GF-D8 (cell line): ENCODE measurements at regions not wholly inside any gene's neighbourhood (a gene's known extent, or its start where the extent isn't known, plus 50 kb on each side); places are given as distances from the start of the nearest gene placed in this dataset.

Experiments
- DNase-seq: peaks from one replicate; lab custom pipeline; 2025; lab: John Stamatoyannopoulos, UW

DNA sequence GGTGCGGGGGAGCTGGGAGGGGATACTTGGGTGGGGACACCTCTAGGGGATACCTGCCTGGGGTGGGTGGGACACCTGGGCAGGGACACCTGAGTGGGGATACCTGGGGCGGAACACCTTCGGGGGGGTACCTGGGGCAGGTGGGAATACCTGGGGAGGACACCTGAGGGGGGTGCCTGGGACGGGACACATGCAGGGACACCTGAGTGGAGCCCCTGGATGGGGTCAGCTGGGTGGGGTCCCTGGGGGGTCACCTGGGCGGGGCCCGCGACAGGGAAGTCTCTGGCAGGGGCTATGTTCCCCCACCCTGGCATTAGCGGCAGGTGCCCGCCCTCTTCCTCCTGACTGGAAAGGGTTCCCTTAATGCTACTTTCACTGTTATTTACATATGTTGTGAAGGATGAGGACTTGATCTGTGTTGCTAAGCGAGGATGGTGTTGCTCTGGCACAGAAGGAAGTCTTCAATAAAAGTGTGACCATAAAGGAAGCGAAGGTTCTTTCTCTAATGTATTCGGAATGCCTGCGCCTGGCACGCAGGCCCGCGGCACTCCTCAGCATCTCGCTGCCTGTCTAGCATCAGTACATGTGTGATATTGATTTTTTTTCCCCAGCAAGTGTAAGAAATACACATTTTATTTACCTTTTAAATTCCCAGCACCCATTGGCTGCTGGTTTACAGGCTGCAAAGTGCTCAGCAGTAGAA lies 801.7 kb downstream of the BRD1 start:
- no peak for DNase-seq

DNA sequence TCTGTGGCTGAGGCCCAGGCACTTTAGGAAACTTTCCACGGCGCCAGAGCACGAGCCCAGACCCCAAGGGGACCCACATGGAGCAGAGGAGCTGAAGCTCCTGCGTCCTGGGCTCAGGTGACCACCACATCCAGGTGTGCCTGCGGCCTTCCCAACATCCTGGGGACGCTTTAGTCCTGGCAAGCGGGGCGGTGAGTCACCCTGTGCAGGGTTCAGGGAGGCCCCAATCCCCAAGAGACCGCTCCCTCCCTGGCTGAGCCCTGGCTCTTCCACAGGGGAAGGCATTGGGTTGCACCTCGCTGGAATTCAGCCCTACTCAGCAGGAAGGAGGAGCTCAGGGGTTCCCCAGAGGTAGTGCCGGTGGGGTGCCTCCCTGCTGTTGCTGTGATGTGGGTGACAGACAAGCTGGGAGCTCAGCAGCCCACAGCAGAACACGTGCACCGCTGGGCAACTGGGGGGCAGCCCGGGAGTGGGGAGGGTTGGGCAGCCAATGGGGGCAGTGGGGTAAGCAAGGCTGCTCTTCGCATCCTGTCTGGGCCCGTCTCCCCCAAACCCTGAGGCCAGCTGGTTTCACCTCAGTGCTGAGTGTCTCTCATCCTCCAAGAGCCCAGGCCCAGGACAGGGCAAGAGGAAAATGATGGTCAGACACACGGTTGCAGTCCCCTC lies 802.8 kb downstream of the BRD1 start:
- no peak for DNase-seq

DNA sequence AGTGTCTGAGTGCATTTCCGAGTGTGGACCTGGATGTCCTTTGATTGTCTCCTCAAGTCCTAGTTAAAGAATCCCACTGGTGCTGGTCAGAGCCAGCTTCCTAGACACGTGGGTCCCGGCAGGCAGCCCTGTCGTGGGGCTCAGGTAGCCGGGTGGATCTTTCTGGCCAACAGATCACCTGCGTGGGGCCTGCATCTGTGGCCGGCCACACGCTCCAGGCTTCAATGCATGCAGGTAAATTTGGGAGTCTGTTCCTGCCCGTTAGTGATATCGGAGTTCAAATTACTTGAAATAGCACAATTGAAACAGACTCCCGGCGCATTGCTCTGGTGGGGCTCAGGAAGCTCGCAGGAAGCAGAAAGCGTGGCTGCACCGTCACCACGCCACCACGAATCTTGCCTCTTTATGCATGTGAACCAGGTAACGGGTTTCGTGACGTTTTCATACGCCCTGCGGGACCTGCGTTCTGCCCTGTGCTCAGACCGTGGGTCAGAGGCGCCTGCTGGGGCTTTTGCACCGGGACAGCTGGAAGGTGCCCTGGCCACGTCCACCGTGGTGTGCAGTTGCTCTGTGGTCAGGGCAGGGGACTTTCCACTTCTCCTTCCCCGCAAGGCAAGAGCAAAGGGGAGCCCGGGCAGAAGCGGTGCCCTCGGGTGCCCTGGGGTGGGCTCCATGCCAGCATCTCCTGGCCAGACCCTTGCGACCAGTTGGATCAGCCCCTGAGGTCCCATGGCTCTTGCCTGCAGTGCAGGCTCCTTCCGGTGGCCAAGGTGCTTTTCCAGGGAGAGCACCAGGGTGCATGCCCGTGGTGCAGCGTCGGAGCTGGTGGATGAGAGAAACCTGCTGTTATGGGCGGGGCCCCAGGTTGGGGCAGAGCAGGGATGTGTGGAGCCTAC lies 803.5 kb downstream of the BRD1 start:
- no peak for DNase-seq

DNA sequence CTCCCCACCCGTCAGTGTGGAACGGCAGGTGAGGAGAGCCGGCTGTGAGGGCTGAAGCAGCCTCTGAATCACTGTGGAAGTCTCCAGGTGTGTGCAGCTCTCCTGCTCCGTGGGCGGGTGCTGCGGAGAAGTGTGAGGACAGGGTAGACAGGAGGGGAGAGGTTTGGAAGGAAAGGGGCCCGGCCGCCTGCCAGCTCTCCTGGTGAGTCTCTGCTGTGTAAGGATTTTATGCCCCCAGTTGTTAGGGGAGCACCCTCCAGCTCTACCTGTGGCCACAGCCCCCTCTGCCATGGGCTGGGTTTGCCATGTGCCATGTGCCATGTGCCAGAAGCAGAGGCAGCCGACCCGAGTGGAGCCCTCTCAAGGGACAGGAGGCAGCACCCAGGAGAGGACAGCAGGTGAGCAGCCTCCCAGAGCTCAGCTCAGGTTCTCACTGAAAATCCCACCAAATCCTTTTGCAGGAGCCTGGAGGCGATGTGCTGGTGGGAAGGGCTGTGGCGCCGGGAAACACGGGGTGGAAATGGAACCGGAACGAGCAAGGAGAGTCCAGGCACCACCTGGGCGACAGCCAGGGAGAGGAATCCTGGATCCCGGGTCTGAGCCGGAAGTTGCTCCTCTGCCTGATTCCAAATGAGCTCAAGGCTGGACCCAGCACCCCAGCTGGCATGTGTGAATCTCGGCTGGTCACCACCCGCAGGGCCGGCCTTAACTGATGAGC lies 804.4 kb downstream of the BRD1 start:
- DNase-seq, result no peak

DNA sequence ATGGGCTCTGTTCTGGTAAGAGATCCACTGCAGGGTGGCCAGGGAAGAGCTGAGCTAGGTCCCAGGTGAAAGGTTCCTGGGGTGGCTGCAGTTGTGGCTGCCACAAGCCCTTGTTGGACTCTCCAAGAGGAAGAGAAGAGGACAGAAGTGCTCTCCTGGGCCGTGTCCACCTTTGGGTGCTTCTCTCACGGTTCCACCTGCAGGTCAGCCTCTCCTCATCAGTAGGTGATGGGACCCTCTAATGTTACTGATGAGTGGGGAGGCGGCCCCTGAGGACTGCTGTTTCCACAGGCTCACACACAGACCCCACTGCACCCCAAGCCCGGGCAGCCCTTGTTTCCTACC lies 804.9 kb downstream of the BRD1 start:
- DNase-seq, result no peak

DNA sequence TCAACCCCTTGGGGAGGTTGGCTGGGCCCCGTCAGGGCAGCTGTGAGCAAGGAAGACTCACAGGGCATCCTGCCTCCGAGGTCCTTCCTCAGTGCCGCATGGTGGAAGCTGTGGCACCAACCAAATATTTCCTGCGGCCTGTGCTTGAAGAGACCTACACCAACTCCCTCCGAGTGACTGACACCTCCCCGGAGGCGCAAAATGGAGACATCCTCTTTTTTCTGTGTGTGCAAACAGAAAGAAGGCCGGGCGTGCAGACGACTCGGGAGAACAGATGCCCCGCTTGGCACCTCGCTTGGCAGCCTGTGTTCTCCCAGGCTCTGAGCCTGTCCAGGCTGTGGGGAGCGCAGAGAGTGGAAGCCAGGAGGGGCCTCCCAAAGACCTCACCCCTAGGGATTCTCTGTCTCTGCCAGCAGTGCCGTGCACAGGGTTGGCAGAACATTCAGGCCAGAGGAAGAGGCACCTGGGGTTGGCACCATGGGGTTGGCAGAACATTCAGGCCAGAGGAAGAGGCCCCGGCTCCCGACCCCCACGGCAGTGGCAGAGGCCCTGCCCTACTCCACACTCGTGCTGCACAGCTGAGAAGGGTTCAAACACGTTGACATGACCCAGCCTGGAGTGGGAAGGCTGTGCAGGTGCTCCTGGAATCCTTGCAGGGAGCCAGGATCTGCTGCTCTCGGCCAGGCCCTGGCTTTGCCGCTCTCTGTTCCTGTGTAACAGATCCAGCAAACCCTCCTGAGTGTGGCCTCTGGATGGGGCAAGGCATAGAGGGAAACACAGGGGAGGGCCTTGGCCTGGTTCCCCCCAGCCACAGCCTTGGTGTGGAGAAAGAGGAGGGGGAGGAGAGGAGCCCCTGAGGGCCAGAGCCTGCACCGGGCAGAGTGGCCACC lies 805.5 kb downstream of the BRD1 start:
- DNase-seq, result no peak

DNA sequence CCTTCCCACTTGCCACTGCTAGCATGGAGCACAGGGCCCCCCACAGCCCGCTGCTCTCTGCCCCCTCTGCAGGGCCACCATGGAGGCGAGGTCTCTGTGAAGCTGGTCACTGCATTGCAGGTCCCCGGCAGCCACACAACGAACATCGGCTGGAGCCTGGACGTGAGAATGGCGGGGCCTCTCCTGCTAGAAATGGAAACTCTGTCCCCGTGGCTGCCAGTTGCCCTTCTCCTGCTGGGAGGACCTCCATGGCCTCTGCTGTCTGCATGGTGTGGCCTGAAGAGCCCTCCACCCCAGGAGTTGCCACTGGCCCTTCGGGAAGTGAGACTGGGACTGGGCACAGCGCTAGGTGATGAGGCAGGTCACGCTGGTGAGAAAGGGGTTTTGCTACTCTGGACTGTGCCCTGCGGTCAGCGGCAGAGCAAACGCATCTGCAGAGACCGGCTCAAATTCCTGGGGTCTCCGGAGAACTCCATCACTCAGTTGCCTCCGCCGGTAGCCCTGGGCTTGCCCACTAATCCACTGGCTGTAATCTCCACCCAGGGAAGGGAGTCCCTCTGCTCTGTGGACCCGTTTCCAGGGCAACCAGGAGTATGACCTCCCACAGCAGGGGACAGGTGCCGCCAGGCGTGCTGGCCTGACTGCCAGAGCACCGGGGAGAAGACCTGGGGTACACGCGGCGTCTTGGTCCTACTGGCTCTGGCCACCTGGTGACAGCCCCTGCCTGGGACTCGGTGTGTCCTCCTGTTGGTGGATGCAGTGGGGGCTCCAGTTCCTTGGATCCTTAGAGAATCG lies 806.3 kb downstream of the BRD1 start:
- DNase-seq, result no peak

DNA sequence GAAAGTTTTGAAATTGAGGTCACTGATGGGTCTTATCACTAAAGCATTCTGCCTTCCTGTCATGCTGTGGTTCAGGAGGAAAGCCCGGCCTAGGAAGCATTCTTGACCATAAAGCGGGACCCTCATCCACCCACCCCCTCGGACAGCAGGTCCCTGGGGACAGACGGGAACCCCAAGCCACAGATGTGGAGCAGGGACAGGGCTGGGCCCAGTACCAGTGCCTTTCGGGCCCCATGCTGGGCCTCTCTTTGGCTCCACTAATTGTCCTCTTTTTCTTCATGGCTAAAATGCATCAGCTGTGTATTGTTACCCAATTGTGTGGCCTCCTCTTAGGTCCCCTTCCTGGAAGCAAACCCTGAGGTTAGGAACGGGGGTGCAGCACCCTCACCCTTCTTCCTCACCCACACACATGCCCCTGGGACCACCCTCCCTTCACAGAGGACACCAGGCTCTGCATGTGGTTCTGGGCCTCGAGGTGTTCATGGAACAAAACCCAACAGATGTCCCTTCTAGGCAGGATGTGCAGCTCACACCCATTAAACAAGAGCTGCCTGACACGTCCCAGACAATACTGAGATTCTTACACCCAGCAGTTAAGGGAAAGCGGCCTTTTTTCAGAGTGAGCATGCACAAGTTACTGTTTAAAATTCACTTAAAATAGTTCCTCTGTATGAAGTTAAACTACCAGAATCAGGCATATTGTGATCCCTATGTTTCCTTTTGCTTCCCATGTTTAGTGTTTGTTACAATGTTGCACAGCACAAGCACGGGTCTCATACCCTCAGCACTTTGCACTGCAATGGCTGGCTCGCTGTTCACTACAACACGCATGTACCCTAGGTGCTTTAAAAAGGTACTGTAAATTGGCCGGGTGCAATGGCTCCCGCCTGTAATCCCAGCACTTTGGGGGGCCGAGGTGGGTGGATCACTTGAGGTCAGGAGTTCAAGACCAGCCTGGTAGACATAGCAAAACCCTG lies 807.6 kb downstream of the BRD1 start:
- DNase-seq, result no peak

DNA sequence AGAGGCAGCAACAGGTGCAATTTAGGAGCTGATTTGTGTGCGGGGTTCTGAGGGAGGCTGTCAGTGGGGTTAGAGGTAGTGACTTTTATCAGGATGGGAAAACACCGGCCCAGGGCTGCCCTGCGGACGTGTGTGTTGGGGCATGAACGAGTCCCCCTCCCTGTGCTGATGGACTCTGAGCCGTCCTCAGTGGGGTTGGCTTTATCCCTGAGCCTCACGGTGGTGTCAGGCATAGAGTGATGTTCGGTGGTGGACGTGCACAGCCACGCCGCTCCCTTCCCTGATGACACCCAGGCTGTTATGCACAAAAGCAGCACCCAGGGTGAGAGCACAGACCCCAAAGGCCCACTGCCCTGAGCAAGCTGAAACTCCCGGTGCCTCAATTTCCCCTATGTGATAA lies 809.1 kb downstream of the BRD1 start:
- DNase-seq, result no peak

DNA sequence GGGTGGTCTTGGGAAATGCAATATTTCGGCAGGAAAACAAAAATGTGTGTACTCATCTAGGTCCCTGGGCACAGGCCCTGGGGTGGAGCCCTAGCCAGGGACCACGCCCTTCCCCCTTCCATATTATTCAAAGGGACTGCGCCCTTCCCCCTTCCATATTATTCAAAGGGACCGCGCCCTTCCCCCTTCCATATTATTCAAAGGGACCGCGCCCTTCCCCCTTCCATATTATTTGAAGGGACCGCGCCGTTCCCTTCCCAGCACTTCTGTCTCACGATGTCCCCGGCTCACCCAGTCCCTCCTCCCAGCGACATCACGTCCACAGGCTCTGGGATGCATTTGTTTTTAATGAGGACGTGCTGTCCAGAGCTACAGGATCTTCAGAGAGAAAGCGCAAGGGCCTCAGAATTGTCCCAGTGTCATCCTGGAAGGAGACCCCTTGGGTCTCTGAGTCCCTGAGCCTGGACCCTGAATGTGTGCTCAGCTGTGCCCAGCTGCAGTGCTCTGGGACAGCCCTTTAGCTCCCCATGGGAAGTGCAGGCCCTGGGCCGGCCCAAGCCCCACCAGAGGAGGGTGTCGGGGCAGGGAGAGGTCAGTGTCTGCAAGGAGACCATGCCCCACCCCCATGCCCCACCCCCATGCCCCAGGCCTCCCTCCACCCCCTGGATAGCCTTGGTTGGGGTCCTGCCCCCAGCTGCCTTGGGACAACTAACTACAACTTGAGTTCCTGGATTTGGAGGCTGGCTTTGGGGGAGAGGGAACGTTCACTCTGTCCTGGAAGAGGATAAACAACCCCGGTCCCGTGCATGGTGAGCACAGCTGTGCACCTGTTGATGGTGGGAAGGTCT lies 810.0 kb downstream of the BRD1 start:
- DNase-seq, result no peak

DNA sequence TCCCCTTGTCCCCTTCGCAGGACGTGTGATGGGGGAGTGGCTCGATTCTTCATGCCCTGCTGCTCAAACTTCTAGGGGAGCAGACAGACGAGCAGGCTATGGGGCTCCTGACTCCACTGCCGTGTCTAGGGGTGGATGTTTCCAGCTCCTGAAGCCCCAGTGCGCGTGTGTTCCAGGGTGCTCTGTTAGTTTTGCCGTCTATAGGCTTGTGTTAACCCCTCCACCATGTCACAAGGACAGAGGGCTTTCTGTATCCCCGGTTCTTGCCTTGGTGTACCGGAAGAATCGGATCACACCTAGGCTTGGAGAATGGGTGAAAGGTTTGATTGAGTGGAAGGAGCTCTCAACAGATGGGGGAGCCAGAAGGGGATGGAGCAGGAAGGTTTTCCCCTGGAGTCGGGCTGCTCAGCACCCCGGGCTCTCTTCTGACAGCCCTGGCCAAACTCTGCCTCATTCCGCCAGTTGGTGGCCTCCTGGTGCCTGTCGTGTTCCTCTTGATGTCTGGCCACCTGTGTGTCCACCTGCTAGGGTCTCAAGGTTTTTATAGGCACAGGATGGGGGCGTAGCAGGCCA lies 810.7 kb downstream of the BRD1 start:
- DNase-seq, result no peak

DNA sequence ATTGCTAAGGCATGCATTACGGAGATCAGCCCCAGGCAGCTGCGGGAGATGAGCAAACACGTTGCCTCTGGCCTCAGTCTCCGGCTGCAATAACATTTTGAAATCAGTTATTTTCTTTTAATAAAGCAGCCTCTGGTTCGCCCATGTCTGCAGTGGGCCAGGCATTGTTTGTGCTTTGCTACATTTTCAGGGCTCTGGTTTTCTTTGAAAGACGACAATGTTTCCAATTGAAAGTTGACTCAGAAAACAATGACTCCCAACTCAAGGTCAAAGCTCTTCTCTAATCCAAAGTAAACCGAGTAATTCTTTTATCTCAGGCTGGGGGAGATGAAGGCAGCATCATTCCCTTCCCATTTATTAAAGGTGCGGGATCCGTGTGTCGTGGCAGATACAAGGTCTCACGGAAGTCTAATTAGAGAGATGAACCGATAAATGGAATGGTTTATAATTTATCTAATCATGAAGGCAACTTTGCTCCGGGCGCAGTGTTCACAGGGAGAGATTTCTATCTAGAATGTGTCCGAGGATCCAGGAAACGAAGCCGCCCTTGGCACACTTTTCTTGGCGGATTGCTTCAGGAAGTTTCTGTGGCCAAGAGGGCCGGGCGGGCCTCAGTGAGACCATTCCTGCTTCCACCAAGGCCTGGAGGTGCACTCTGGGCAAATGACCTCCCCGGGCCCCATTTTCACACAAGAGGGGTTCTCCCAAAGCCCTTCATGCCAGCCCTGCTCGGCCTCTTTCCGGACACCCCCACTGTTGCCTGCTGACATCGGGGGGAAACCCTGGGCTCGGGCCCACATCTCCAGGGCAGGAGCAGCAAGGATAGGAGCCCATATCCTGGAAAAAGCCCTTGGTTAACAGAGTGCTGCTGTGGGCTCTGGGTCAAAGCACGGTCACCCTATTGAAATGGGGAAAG lies 811.4 kb downstream of the BRD1 start:
- no peak for DNase-seq

DNA sequence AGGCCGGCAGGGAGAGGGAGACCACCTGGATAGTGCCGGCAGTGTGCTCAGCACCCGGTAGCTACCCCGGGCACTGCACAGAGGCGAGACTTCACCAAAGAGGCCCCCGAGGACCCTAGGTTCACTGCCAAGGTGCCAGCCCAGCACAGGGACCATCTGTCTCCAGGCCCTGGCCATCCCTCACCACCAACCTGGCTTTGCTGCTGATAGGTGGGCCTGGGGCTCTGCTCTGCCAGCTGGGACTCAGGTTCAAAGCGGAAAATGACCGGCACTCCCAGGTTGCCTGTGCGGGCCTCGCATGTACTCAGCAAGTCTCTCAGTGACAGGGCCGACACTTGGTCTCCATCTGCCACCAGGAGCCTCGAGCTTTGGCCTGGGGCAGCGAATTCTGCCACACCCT lies 812.2 kb downstream of the BRD1 start:
- DNase-seq, result no peak

DNA sequence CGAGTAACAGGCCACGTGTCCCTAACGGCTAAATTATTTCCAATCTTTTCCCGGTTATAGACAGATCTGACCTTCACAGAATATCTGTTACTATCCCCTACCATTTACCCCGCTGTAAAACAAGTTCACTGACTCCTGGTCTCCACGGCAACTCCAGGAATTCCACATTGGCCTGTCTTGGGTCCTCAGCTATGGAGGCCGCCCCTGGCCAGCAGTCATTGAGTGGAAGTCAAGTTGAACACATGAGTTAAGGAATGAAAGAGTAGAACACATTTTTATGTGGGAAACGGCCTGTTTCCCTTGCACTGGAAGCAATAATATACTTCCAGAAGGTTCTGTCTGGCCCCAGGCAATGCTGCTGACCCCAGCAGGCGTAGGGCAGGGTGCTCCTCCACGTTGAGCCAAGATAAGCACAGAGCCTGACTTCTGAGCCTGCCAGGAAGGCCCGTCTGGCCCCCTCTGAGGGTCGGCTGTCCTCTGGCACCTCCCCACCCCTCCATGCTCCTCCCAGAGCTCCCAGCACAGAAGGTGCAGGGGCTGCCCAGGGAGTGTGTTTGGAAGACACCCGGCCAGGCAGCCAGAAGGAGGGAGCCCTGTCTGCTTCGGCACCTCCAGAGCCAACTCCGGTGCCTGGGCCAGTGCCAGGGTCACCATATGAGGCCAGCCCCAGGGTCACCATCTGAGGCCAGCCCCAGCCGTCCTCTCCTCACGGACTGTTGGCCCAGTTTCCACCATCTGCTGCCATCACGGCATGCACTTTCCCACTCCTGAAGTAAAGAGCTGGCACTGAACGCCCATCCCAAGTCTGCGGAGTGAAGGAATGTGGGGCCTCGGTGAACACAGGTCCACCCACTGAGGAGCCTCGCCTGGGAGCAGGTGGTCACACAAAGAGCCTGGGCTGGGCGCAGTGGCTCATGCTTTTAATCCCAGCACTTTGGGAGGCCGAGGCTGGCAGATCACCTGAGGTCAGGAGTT lies 813.2 kb downstream of the BRD1 start:
- no peak for DNase-seq

DNA sequence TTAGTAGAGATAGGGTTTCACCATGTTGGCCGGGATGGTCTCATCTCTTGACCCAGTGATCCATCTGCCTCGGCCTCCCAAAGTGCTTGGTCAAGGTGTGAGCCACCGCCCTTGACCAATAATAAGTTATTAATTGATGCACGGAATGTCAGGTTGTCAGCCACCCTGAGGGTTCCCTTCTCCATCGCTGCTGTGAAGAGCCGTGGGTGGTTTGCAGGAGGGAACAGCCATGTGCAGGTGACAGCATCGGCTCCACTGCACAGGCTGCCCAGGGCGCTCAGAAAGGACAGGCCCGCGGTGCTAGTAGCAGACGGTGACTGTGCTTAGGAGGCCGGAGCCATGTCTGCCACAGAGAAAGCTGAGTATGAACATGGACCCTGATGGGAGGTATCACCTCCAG lies 814.0 kb downstream of the BRD1 start:
- DNase-seq, result no peak
